A673 (cell line): ENCODE measurements at regions not wholly inside any gene's neighbourhood (a gene's known extent, or its start where the extent isn't known, plus 50 kb on each side); places are given as distances from the start of the nearest gene placed in this dataset.

ENCODE experiments used
- BruUV-seq: library from RNA; stranded (reverse); fragments of 400-500 nt; replicated peaks from 2 replicates; lab custom pipeline; 2021; lab: Mats Ljungman, UMichigan
- CTCF ChIA-PET: fragments of 300-600 bp; sonication (Branson Sonifier 250); formaldehyde crosslinking; loops from one replicate; lab custom pipeline; 2022; ENCODE audit warnings: antibody characterized with exemption; lab: Charles Lee
- POLR2A ChIA-PET: fragments of 300-600 bp; sonication (Branson Sonifier 250); formaldehyde crosslinking; loops from one replicate; lab custom pipeline; 2022; ENCODE audit warnings: antibody characterized with exemption; ENCODE audit not compliant: low non-redundant PET; lab: Charles Lee
- DNase-seq: peaks from one replicate; pipeline ENCODE4 v3.0.0-alpha.2; 2015; ENCODE audit warnings: low spot score
- H3K27ac ChIP-seq: fragments of 200-600 bp; sonication (generic); 2 replicates; pipeline ENCODE4 v1.5.1; 2016; ENCODE audit warnings: mixed run types, low read depth, mild to moderate bottlenecking, mixed read lengths, antibody characterized with exemption, low read length; ENCODE audit not compliant: poor library complexity, severe bottlenecking
- H3K27me3 ChIP-seq: fragments of 200-600 bp; sonication (generic); replicated peaks from 2 replicates; pipeline ENCODE4 v1.6.1; 2017; ENCODE audit warnings: mixed run types, low read depth, mild to moderate bottlenecking, mixed read lengths, antibody characterized with exemption, low read length; ENCODE audit not compliant: insufficient read depth, poor library complexity
- H3K36me3 ChIP-seq: fragments of 200-600 bp; sonication (generic); 2 replicates; pipeline ENCODE4 v1.6.1; 2016; ENCODE audit warnings: mixed run types, mild to moderate bottlenecking, mixed read lengths, antibody characterized with exemption, low read length; ENCODE audit not compliant: insufficient read depth, poor library complexity, severe bottlenecking
- H3K4me1 ChIP-seq: fragments of 200-600 bp; sonication (generic); 2 replicates; pipeline ENCODE4 v1.6.1; 2017; ENCODE audit warnings: mixed run types, mild to moderate bottlenecking, mixed read lengths, antibody characterized with exemption, low read length; ENCODE audit not compliant: insufficient read depth, poor library complexity, severe bottlenecking
- H3K4me3 ChIP-seq: fragments of 200-600 bp; sonication (generic); 2 replicates; pipeline ENCODE4 v1.5.1; 2016; ENCODE audit warnings: low read depth, mixed run types, mild to moderate bottlenecking, mixed read lengths, low read length; ENCODE audit not compliant: poor library complexity, severe bottlenecking
- H3K9me3 ChIP-seq: fragments of 200-600 bp; sonication (generic); 2 replicates; pipeline ENCODE4 v1.6.1; 2016; ENCODE audit warnings: mixed run types, low read depth, mild to moderate bottlenecking, mixed read lengths, antibody characterized with exemption, low read length; ENCODE audit not compliant: poor library complexity, severe bottlenecking
- EZH2 ChIP-seq: fragments of 200-600 bp; sonication (generic); IDR thresholded peaks from 2 replicates; pipeline ENCODE4 v1.6.1; 2017; ENCODE audit warnings: borderline replicate concordance, low read depth, mild to moderate bottlenecking, mixed read lengths, antibody characterized with exemption, low read length; ENCODE audit not compliant: poor library complexity, severe bottlenecking
- intact Hi-C: fragments of 100-400 bp; cut with micrococcal nuclease; formaldehyde crosslinking; loops from one replicate; pipeline ENCODE4 v1.10.0; 2022; ENCODE audit not compliant: unreplicated experiment
- TF ChIP-seq, protein P1 (sequence below): fragments of 300-800, 200-600 bp; sonication (generic); conservative IDR thresholded peaks from 2 replicates; pipeline ENCODE4 v1.5.1; 2017; ENCODE audit warnings: low read depth, mild to moderate bottlenecking, antibody characterized with exemption, low read length, moderate library complexity, mixed read lengths

DNA sequence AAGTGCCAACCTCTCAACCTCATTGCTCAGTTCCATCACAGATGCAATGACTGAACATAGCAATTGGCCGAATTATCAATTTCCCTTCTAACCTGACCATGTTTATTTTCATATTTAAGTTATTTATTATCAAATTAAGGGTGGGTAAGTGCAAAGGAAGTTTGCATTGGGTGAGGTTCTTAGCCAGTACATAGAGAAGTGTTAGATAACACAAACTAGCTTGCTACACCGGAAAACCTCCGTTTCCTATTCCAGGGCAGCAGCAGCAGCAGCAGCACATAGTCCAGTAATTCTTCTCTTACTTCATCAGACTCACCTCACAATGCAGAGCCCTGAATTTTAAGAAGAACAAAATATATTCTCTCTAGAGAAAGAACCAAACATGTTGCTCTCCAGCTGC, 200.5 kb upstream of the OR4E1 start:
- H3K27me3 ChIP-seq: peaks cover 16% of the 10 kb centered on the region
- POLR2A ChIA-PET: no interaction called here
- CTCF ChIA-PET: no interaction called here
- no peak overlapping the region for H3K4me3 ChIP-seq
- no TSS peak for BruUV-seq
- no peaks in the 10 kb centered on the region for H3K9me3 ChIP-seq
- intact Hi-C loops: no loop called here
- no peak for DNase-seq
- no peaks in the 10 kb centered on the region for H3K4me1 ChIP-seq
- TF ChIP-seq, protein P1, sequence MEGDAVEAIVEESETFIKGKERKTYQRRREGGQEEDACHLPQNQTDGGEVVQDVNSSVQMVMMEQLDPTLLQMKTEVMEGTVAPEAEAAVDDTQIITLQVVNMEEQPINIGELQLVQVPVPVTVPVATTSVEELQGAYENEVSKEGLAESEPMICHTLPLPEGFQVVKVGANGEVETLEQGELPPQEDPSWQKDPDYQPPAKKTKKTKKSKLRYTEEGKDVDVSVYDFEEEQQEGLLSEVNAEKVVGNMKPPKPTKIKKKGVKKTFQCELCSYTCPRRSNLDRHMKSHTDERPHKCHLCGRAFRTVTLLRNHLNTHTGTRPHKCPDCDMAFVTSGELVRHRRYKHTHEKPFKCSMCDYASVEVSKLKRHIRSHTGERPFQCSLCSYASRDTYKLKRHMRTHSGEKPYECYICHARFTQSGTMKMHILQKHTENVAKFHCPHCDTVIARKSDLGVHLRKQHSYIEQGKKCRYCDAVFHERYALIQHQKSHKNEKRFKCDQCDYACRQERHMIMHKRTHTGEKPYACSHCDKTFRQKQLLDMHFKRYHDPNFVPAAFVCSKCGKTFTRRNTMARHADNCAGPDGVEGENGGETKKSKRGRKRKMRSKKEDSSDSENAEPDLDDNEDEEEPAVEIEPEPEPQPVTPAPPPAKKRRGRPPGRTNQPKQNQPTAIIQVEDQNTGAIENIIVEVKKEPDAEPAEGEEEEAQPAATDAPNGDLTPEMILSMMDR: no peak
- no peak for TF ChIP-seq EZH2
- no peak overlapping the region for H3K27ac ChIP-seq
- H3K36me3 ChIP-seq: no peaks in the 10 kb centered on the region

DNA sequence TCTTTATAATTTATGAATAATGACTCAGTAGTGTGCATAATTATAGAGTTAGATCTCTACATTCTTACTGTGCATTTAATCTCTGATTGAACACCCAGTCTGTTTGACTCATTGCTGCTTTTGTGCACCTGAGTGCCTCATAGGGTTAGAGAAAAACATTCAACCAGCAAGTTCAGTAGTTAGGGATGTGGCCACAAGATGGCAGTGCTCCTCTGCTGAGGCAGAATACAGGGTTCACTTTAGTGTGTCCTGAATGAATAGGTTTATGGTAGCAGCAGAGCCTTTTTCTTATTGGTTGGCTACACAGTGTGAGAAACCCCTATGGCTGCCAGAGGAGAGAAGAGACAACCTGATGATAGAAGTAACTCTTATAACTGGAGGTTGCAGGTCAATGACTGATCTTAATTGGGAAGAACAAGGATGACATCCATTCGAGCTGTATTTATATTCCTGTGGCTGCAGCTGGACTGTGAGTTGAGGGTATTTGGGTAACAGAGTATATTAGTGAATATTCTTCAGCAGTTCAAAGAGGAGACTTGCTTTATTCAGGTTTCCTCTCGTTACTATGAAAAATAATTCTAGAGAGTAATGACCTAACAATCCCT, 194.9 kb upstream of the OR4E1 start:
- no peaks in the 10 kb centered on the region for H3K9me3 ChIP-seq
- H3K4me1 ChIP-seq: no peaks in the 10 kb centered on the region
- BruUV-seq: no TSS peak
- no peak for TF ChIP-seq EZH2
- TF ChIP-seq, protein P1: peak; percentile 94
- intact Hi-C loops: no loop called here
- H3K4me3 ChIP-seq: no peak overlapping the region
- ChIA-PET POLR2A (no interaction called here), CTCF (no interaction called here)
- H3K36me3 ChIP-seq: no peaks in the 10 kb centered on the region
- DNase-seq: peak; percentile 76
- peaks cover 12% of the 10 kb centered on the region for H3K27me3 ChIP-seq
- no peak overlapping the region for H3K27ac ChIP-seq

DNA sequence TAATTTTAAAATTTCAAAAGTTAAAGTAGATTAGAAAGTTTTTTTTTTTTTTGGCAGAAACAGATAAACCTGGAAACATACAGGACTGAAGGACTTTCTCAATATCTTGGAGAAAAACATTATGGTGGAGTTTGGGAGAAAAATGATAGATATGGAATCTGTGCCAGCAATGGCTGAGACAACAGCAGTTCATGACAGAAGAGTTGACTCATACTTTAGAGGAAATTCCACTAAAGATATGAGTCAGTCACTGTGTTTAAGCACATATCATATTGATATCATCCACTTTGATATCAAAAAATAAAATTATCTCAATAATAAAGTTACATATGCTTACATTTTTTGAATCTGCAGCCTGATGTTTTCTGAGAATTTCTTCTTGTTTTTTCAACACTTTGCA, 193.9 kb upstream of the OR4E1 start:
- intact Hi-C loops: no loop called here
- no peaks in the 10 kb centered on the region for H3K36me3 ChIP-seq
- no peak for DNase-seq
- ChIA-PET CTCF (no interaction called here), POLR2A (no interaction called here)
- H3K27me3 ChIP-seq: peaks cover 1% of the 10 kb centered on the region
- no peak overlapping the region for H3K4me3 ChIP-seq
- TF ChIP-seq, protein P1: no peak
- no peak for TF ChIP-seq EZH2
- H3K27ac ChIP-seq: no peak overlapping the region
- H3K9me3 ChIP-seq: no peaks in the 10 kb centered on the region
- BruUV-seq: no TSS peak
- H3K4me1 ChIP-seq: no peaks in the 10 kb centered on the region
